Neuronal stem cell (in vitro differentiated cells): ENCODE measurements at regions not wholly inside any gene's neighbourhood (a gene's known extent, or its start where the extent isn't known, plus 50 kb on each side); places are given as distances from the start of the nearest gene placed in this dataset.

Source experiments
- DNase-seq: peaks from one replicate; pipeline ENCODE4 v3.0.0-alpha.2; 2013; ENCODE audit warnings: low spot score
- H2AFZ ChIP-seq: one replicate; pipeline ENCODE4 v1.6.1; 2013; ENCODE audit warnings: mild to moderate bottlenecking, low read length, inconsistent platforms
- H2AK5ac ChIP-seq: 2 replicates; pipeline ENCODE4 v1.6.1; 2013; ENCODE audit warnings: low read depth, mild to moderate bottlenecking, inconsistent platforms, low read length, moderate library complexity, mixed read lengths
- H2BK120ac ChIP-seq: 2 replicates; pipeline ENCODE4 v1.6.1; 2013; ENCODE audit warnings: low read depth, mild to moderate bottlenecking, inconsistent platforms, low read length, moderate library complexity, mixed read lengths
- H2BK12ac ChIP-seq: one replicate; pipeline ENCODE4 v1.6.1; 2013; ENCODE audit warnings: low read length, inconsistent platforms
- H2BK15ac ChIP-seq: 2 replicates; pipeline ENCODE4 v1.6.1; 2013; ENCODE audit warnings: mild to moderate bottlenecking, low read length, inconsistent platforms, mixed read lengths
- H2BK5ac ChIP-seq: one replicate; pipeline ENCODE4 v1.6.1; 2013; ENCODE audit warnings: inconsistent platforms, mild to moderate bottlenecking, low read length, moderate library complexity
- H3K14ac ChIP-seq: one replicate; pipeline ENCODE4 v1.6.1; 2013; ENCODE audit warnings: low read length, inconsistent platforms
- H3K18ac ChIP-seq: 2 replicates; pipeline ENCODE4 v1.6.1; 2013; ENCODE audit warnings: low read length, inconsistent platforms
- H3K23ac ChIP-seq: 2 replicates; pipeline ENCODE4 v1.6.1; 2013; ENCODE audit warnings: low read depth, mild to moderate bottlenecking, mixed read lengths, low read length, inconsistent platforms; ENCODE audit not compliant: poor library complexity
- H3K27ac ChIP-seq: replicated peaks from 3 replicates; pipeline ENCODE4 v1.5.1; 2013; ENCODE audit warnings: low read length, inconsistent platforms
- H3K27me3 ChIP-seq, 3 experiments: 2 replicates each; pipeline ENCODE4 v1.6.1; 2013; ENCODE audit warnings: low read length in 3 of 3, mild to moderate bottlenecking in 2 of 3, inconsistent platforms in 1 of 3, low read depth in 1 of 3, mixed read lengths in 1 of 3, moderate library complexity in 1 of 3; ENCODE audit not compliant: control insufficient read depth in 3 of 3, insufficient read depth in 3 of 3
- H3K36me3 ChIP-seq, 2 donors: replicated peaks in 1 of 2; 2 replicates each; pipeline ENCODE4 v1.6.1; 2013; ENCODE audit warnings: low read length in 2 of 2; ENCODE audit not compliant: control insufficient read depth in 2 of 2, insufficient read depth in 2 of 2
- H3K4ac ChIP-seq: 2 replicates; pipeline ENCODE4 v1.6.1; 2013; ENCODE audit warnings: inconsistent platforms, mild to moderate bottlenecking, low read length, moderate library complexity
- H3K4me1 ChIP-seq, 2 donors: 1 replicate in 1 of 2; 2 replicates in 1 of 2; pipeline ENCODE4 v1.6.1; 2013; ENCODE audit warnings: low read length in 2 of 2, low read depth in 1 of 2; ENCODE audit not compliant: control insufficient read depth in 2 of 2, insufficient read depth in 1 of 2
- H3K4me2 ChIP-seq: one replicate; pipeline ENCODE4 v1.6.1; 2013; ENCODE audit warnings: mild to moderate bottlenecking, low read length, inconsistent platforms; ENCODE audit not compliant: insufficient read depth, poor library complexity, severe bottlenecking
- H3K4me3 ChIP-seq, 2 donors: 2 replicates each; pipeline ENCODE4 v1.5.1; 2013; ENCODE audit warnings: low read length in 2 of 2, mild to moderate bottlenecking in 2 of 2, inconsistent platforms in 1 of 2, moderate library complexity in 1 of 2
- H3K79me1 ChIP-seq: one replicate; pipeline ENCODE4 v1.6.1; 2013; ENCODE audit warnings: low read depth, mild to moderate bottlenecking, inconsistent platforms, low read length, moderate library complexity
- H3K9ac ChIP-seq: one replicate; pipeline ENCODE4 v1.6.1; 2013; ENCODE audit warnings: mild to moderate bottlenecking, low read depth, low read length, inconsistent platforms; ENCODE audit not compliant: poor library complexity
- H3K9me3 ChIP-seq, 2 donors: replicated peaks in 1 of 2; 2 replicates each; pipeline versions ENCODE3 to v1.6.1; 2013; ENCODE audit warnings: low read length in 2 of 2, mild to moderate bottlenecking in 2 of 2, inconsistent platforms in 1 of 2, low read depth in 1 of 2, mixed read lengths in 1 of 2, moderate library complexity in 1 of 2; ENCODE audit not compliant: control insufficient read depth in 2 of 2, insufficient read depth in 1 of 2
- H4K8ac ChIP-seq: one replicate; pipeline ENCODE4 v1.6.1; 2013; ENCODE audit warnings: low read depth, mild to moderate bottlenecking, inconsistent platforms, low read length, moderate library complexity
- H4K91ac ChIP-seq: one replicate; pipeline ENCODE4 v1.6.1; 2013; ENCODE audit warnings: low read length, low read depth, mild to moderate bottlenecking, inconsistent platforms; ENCODE audit not compliant: poor library complexity
- WGBS, 2 donors: extraction: QIAGEN DNeasy Blood & Tissue Kit; methylation state at CpG; one replicate each; pipeline ENCODE4 v1.1.7; 2013; ENCODE audit warnings: missing lambda C conversion rate in 2 of 2, mixed read lengths in 1 of 2; ENCODE audit not compliant: insufficient read length in 2 of 2, insufficient replicate concordance in 1 of 2; ENCODE audit errors: extremely low coverage in 2 of 2; 5-methylcytosine and 5-hydroxymethylcytosine counted together

DNA sequence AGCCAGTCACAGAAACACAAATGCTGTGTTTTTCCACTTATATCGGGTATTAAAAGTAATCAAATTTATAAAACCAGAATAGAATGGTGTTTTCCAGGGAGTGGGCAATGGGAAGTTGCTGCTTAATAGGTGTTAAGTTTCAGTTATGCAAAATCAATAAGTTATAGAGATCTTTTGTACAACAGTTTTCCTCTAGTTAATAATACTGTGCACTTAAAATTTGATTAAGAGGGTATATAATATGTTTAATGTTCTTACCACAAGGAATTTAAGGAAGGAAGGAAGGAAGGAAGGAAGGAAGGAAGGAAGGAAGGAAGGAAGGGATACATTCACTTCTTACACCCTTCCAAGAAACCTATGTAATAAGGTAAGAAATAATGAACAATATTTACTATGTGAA lies 867.7 kb upstream of the CDH6 start:
- no CpG with 5 or more reads among the region's 1 CpG for WGBS, 2 donors
- H3K4me3 ChIP-seq = no peak overlapping the region

DNA sequence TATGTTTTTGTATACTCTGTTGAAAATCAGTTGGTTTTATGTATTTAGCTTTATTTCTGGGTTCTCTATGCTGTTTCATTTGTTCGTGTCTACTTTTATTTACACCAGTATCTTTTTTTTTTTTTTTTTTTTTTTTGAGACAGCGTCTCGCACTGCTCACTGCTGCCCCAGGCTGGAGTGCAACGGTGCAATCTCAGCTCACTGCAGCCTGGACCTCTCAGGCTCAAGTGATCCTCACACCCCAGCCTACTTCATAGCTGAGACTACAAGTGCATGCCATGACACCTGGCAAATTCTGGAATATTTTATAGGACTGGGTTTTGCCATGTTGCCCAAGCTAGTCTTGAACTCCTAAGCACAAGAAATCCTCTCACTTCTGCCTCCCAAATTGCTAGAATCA lies 869.4 kb upstream of the CDH6 start:
- no CpG with 5 or more reads among the region's 4 CpGs for WGBS, 2 donors

More for the DNA sequence above, 867.7 kb upstream of the CDH6 start:
- no peak overlapping the region for H2BK5ac ChIP-seq
- H2BK120ac ChIP-seq = no peak overlapping the region
- no peaks in the 10 kb centered on the region for H3K36me3 ChIP-seq
- no peak overlapping the region for H2BK12ac ChIP-seq
- no peak overlapping the region for H2AK5ac ChIP-seq
- no peak overlapping the region for H3K27ac ChIP-seq
- H3K4ac ChIP-seq = no peak overlapping the region
- DNase-seq = no peak
- H2AFZ ChIP-seq = no peak overlapping the region
- no peak overlapping the region for H3K23ac ChIP-seq
- H3K14ac ChIP-seq = no peak overlapping the region
- no peak overlapping the region for H3K9ac ChIP-seq
- no peak overlapping the region for H4K8ac ChIP-seq
- no peak overlapping the region for H3K18ac ChIP-seq
- H3K4me2 ChIP-seq = no peak overlapping the region
- H4K91ac ChIP-seq = no peak overlapping the region
- H2BK15ac ChIP-seq = no peak overlapping the region
- no peaks in the 10 kb centered on the region for H3K4me1 ChIP-seq
- H3K79me1 ChIP-seq = no peaks in the 10 kb centered on the region
- H3K9me3 ChIP-seq = no peaks in the 10 kb centered on the region
- no peaks in the 10 kb centered on the region for H3K27me3 ChIP-seq

DNA sequence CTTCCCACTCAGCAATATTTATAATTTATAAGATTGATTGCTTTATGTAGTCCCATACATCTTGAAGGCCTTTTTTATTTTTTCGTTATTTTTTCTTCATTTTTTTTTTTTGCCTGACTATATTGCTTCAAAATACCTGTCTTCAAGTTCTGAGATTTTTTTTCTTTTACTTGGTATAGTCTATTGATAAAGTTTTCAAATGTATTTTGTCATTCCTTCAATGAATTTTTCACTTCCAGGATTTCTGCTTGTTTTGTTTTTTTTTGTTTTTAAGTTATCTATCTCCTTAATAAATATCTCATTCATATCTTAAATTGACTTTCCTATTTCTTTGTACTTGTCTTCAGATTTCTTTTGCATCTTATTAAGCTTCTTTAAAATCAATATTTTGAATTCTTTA lies 905.6 kb upstream of the CDH6 start:
- Histone ChIP-seq H2BK15ac (no peak overlapping the region), H3K4ac (no peak overlapping the region), H3K23ac (no peak overlapping the region), H3K4me3 (no peak overlapping the region), H4K91ac (no peak overlapping the region), H2AK5ac (no peak overlapping the region), H2AFZ (no peak overlapping the region), H4K8ac (no peak overlapping the region), H3K18ac (no peak overlapping the region), H2BK5ac (no peak overlapping the region), H3K36me3 (no peaks in the 10 kb centered on the region), H3K4me1 (no peaks in the 10 kb centered on the region), H3K27ac (no peak overlapping the region), H2BK12ac (no peak overlapping the region), H3K4me2 (no peak overlapping the region), H3K27me3 (no peaks in the 10 kb centered on the region), H3K9ac (no peak overlapping the region), H3K14ac (no peak overlapping the region), H2BK120ac (no peak overlapping the region), H3K79me1 (no peaks in the 10 kb centered on the region), H3K9me3 (peaks cover 0 to 4% of the 10 kb centered on the region in 2 donors)
- no CpG with 5 or more reads among the region's 1 CpG for WGBS, 2 donors
- no peak for DNase-seq

More for the DNA sequence above, 869.4 kb upstream of the CDH6 start:
- Histone ChIP-seq H3K4me3 (no peak overlapping the region), H4K8ac (no peak overlapping the region), H3K23ac (no peak overlapping the region), H3K36me3 (no peaks in the 10 kb centered on the region), H3K9me3 (no peaks in the 10 kb centered on the region), H4K91ac (no peak overlapping the region), H3K79me1 (no peaks in the 10 kb centered on the region), H3K4me1 (no peaks in the 10 kb centered on the region), H2AK5ac (no peak overlapping the region), H2BK5ac (no peak overlapping the region), H2AFZ (no peak overlapping the region), H2BK120ac (no peak overlapping the region), H3K27me3 (no peaks in the 10 kb centered on the region), H3K4me2 (no peak overlapping the region), H2BK15ac (no peak overlapping the region), H3K27ac (no peak overlapping the region), H3K4ac (no peak overlapping the region), H3K9ac (no peak overlapping the region), H3K18ac (no peak overlapping the region), H3K14ac (no peak overlapping the region), H2BK12ac (no peak overlapping the region)
- DNase-seq = no peak

DNA sequence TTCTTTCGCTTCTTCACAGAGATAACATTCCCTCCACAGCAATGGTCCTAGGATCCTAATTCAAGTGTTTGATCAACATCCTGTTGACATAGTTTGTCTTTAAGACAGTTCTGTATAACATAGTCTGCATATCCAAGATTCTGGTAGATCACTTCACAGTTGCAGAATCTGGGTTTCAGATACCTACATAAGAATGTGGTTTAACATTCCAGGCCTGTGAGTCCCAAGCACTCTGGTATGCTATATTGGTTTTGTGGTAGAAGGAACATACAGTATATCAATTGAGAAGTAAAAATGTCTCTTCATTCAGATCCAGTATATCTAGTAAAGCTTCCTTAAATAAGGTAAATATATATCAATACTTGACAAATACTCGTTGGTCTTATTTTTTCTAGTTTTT lies 914.2 kb upstream of the CDH6 start:
- Histone ChIP-seq H4K8ac (no peak overlapping the region), H3K36me3 (no peaks in the 10 kb centered on the region), H3K14ac (no peak overlapping the region), H3K27me3 (no peaks in the 10 kb centered on the region), H2BK120ac (no peak overlapping the region), H3K4ac (no peak overlapping the region), H2BK5ac (no peak overlapping the region), H3K4me2 (no peak overlapping the region), H2BK15ac (no peak overlapping the region), H2AFZ (no peak overlapping the region), H3K4me3 (no peak overlapping the region), H2AK5ac (no peak overlapping the region), H2BK12ac (no peak overlapping the region), H3K9ac (no peak overlapping the region), H3K79me1 (no peaks in the 10 kb centered on the region), H3K23ac (no peak overlapping the region), H3K4me1 (no peaks in the 10 kb centered on the region), H4K91ac (no peak overlapping the region), H3K27ac (no peak overlapping the region), H3K9me3 (no peaks in the 10 kb centered on the region), H3K18ac (no peak overlapping the region)
- DNase-seq = no peak
- no CpG with 5 or more reads among the region's 2 CpGs for WGBS, 2 donors
